ACC112 (cell line): ENCODE measurements at regions not wholly inside any gene's neighbourhood (a gene's known extent, or its start where the extent isn't known, plus 50 kb on each side); places are given as distances from the start of the nearest gene placed in this dataset.

Source experiments
- H2AFZ ChIP-seq: fragments of 200-600 bp; sonication (generic); one replicate; pipeline ENCODE4 v1.6.0; 2017; ENCODE audit warnings: antibody characterized with exemption, low read length; ENCODE audit not compliant: unreplicated experiment
- H3K27ac ChIP-seq: fragments of 200-600 bp; sonication (generic); 2 replicates; pipeline ENCODE4 v1.5.1; 2014; ENCODE audit warnings: low read depth, mild to moderate bottlenecking, antibody characterized with exemption, low read length, moderate library complexity
- H3K27me3 ChIP-seq: fragments of 200-600 bp; sonication (generic); 2 replicates; pipeline ENCODE4 v1.6.1; 2014; ENCODE audit warnings: mild to moderate bottlenecking, antibody characterized with exemption, low read length, moderate library complexity, mixed read lengths; ENCODE audit not compliant: insufficient read depth
- H3K36me3 ChIP-seq: fragments of 200-600 bp; sonication (generic); 2 replicates; pipeline ENCODE4 v1.6.1; 2016; ENCODE audit warnings: mild to moderate bottlenecking, antibody characterized with exemption, low read length, moderate library complexity, mixed read lengths; ENCODE audit not compliant: insufficient read depth
- H3K4me1 ChIP-seq: fragments of 200-600 bp; sonication (generic); one replicate; pipeline ENCODE4 v1.6.1; 2016; ENCODE audit warnings: low read length, mixed read lengths; ENCODE audit not compliant: insufficient read depth, unreplicated experiment, control insufficient read depth
- H3K4me3 ChIP-seq: fragments of 200-600 bp; sonication (generic); 2 replicates; pipeline ENCODE4 v1.5.1; 2014; ENCODE audit warnings: mild to moderate bottlenecking, low read depth, low read length
- H3K79me2 ChIP-seq: fragments of 200-600 bp; sonication (generic); one replicate; pipeline ENCODE4 v1.6.0; 2016; ENCODE audit warnings: low read length; ENCODE audit not compliant: control insufficient read depth, unreplicated experiment, insufficient read depth

- Histone ChIP-seq H3K79me2 (no peaks in the 10 kb centered on the region), H3K36me3 (no peaks in the 10 kb centered on the region), H3K4me1 (no peaks in the 10 kb centered on the region), H3K27me3 (no peaks in the 10 kb centered on the region), H3K27ac (no peak overlapping the region), H3K4me3 (no peak overlapping the region), H2AFZ (no peak overlapping the region)
Measured at GRCh38 chr18:51807336-51807735, 532.7 kb upstream of the DCC start.

GRCh38 chr18:51811883-51812282 lies 528.1 kb upstream of the DCC start:
- H3K4me1 ChIP-seq: no peaks in the 10 kb centered on the region
- no peak overlapping the region for H3K4me3 ChIP-seq
- H3K79me2 ChIP-seq: no peaks in the 10 kb centered on the region
- no peaks in the 10 kb centered on the region for H3K36me3 ChIP-seq
- no peak overlapping the region for H3K27ac ChIP-seq
- H2AFZ ChIP-seq: no peak overlapping the region
- H3K27me3 ChIP-seq: no peaks in the 10 kb centered on the region

- Histone ChIP-seq H2AFZ (no peak overlapping the region), H3K27me3 (no peaks in the 10 kb centered on the region), H3K36me3 (no peaks in the 10 kb centered on the region), H3K27ac (no peak overlapping the region), H3K4me3 (no peak overlapping the region), H3K4me1 (no peaks in the 10 kb centered on the region), H3K79me2 (no peaks in the 10 kb centered on the region)
Measured at GRCh38 chr18:51813740-51814139, 526.3 kb upstream of the DCC start.

GRCh38 chr18:51821610-51822009 lies 518.4 kb upstream of the DCC start:
- Histone ChIP-seq H3K27me3 (no peaks in the 10 kb centered on the region), H3K4me3 (no peak overlapping the region), H2AFZ (no peak overlapping the region), H3K36me3 (no peaks in the 10 kb centered on the region), H3K4me1 (no peaks in the 10 kb centered on the region), H3K79me2 (no peaks in the 10 kb centered on the region), H3K27ac (no peak overlapping the region)

GRCh38 chr18:51824746-51825145 lies 515.3 kb upstream of the DCC start:
- Histone ChIP-seq H3K36me3 (no peaks in the 10 kb centered on the region), H3K79me2 (no peaks in the 10 kb centered on the region), H3K27ac (no peak overlapping the region), H2AFZ (no peak overlapping the region), H3K27me3 (no peaks in the 10 kb centered on the region), H3K4me3 (no peak overlapping the region), H3K4me1 (no peaks in the 10 kb centered on the region)

- Histone ChIP-seq H3K27ac (no peak overlapping the region), H3K4me3 (no peak overlapping the region), H3K79me2 (no peaks in the 10 kb centered on the region), H3K36me3 (no peaks in the 10 kb centered on the region), H3K4me1 (no peaks in the 10 kb centered on the region), H3K27me3 (no peaks in the 10 kb centered on the region), H2AFZ (no peak overlapping the region)
Measured at GRCh38 chr18:51833850-51834249, 506.1 kb upstream of the DCC start.

- Histone ChIP-seq H3K27ac (no peak overlapping the region), H3K79me2 (no peaks in the 10 kb centered on the region), H3K27me3 (no peaks in the 10 kb centered on the region), H3K4me3 (no peak overlapping the region), H2AFZ (no peak overlapping the region), H3K4me1 (no peaks in the 10 kb centered on the region), H3K36me3 (no peaks in the 10 kb centered on the region)
Measured at GRCh38 chr18:51848702-51849101, 491.3 kb upstream of the DCC start.

GRCh38 chr18:51852681-51853080 lies 487.3 kb upstream of the DCC start:
- H3K27ac ChIP-seq: no peak overlapping the region
- no peak overlapping the region for H2AFZ ChIP-seq
- no peak overlapping the region for H3K4me3 ChIP-seq
- no peaks in the 10 kb centered on the region for H3K27me3 ChIP-seq
- H3K36me3 ChIP-seq: no peaks in the 10 kb centered on the region
- H3K79me2 ChIP-seq: no peaks in the 10 kb centered on the region
- H3K4me1 ChIP-seq: no peaks in the 10 kb centered on the region

GRCh38 chr18:51857989-51858388 lies 482.0 kb upstream of the DCC start:
- no peak overlapping the region for H3K27ac ChIP-seq
- H3K4me3 ChIP-seq: no peak overlapping the region
- H2AFZ ChIP-seq: no peak overlapping the region
- H3K27me3 ChIP-seq: no peaks in the 10 kb centered on the region
- H3K36me3 ChIP-seq: no peaks in the 10 kb centered on the region
- H3K79me2 ChIP-seq: no peaks in the 10 kb centered on the region
- no peaks in the 10 kb centered on the region for H3K4me1 ChIP-seq

GRCh38 chr18:51861046-51861445 lies 479.0 kb upstream of the DCC start:
- H3K36me3 ChIP-seq: no peaks in the 10 kb centered on the region
- H3K79me2 ChIP-seq: no peaks in the 10 kb centered on the region
- H3K4me1 ChIP-seq: no peaks in the 10 kb centered on the region
- H3K4me3 ChIP-seq: no peak overlapping the region
- H3K27ac ChIP-seq: no peak overlapping the region
- H2AFZ ChIP-seq: no peak overlapping the region
- H3K27me3 ChIP-seq: no peaks in the 10 kb centered on the region

- H3K27me3 ChIP-seq: no peaks in the 10 kb centered on the region
- no peak overlapping the region for H3K4me3 ChIP-seq
- no peaks in the 10 kb centered on the region for H3K4me1 ChIP-seq
- no peak overlapping the region for H2AFZ ChIP-seq
- H3K27ac ChIP-seq: no peak overlapping the region
- H3K79me2 ChIP-seq: no peaks in the 10 kb centered on the region
- no peaks in the 10 kb centered on the region for H3K36me3 ChIP-seq
Measured at GRCh38 chr18:51862051-51862715, 477.8 kb upstream of the DCC start.
